ENCODE measurements at regions not wholly inside any gene's neighbourhood (a gene's known extent, or its start where the extent isn't known, plus 50 kb on each side); places are given as distances from the start of the nearest gene placed in this dataset.

DNA sequence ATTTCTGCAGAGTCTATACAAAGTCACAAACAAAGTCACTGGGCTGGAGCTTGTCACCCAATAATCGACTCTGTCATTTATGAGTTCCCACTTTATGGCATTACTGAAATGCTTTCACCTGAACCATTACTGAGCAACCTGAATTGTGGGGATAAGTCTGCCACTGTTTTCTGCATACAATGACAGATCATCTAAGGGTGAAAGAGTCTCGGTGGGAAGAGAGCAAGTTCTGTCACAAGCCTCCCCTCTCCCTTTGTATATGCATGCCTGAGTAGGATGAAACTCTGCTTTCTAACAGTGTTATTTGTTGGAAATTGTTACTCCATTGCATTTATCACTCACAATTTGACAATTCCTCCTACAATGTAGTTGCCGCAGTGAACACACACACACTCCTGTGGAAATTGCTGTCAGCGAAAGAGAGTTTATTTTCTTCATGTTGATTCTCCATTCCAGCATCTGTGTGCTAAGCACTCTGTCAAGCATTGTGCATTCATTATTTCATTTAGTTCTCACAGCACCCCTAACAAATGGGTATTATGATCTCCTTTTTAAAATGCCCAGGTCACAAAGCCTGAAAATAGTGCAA lies 1732.4 kb upstream of the CDH6 start:
- TF ChIP-seq, protein P1, sequence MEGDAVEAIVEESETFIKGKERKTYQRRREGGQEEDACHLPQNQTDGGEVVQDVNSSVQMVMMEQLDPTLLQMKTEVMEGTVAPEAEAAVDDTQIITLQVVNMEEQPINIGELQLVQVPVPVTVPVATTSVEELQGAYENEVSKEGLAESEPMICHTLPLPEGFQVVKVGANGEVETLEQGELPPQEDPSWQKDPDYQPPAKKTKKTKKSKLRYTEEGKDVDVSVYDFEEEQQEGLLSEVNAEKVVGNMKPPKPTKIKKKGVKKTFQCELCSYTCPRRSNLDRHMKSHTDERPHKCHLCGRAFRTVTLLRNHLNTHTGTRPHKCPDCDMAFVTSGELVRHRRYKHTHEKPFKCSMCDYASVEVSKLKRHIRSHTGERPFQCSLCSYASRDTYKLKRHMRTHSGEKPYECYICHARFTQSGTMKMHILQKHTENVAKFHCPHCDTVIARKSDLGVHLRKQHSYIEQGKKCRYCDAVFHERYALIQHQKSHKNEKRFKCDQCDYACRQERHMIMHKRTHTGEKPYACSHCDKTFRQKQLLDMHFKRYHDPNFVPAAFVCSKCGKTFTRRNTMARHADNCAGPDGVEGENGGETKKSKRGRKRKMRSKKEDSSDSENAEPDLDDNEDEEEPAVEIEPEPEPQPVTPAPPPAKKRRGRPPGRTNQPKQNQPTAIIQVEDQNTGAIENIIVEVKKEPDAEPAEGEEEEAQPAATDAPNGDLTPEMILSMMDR (IDR thresholded peaks at IDR 0.05): no peak
- no peak for TF ChIP-seq POLR2A (IDR thresholded peaks at IDR 0.05)

Measured in ovary (tissue), 3 donors.